Calu3 (cell line): ENCODE measurements at regions not wholly inside any gene's neighbourhood (a gene's known extent, or its start where the extent isn't known, plus 50 kb on each side); places are given as distances from the start of the nearest gene placed in this dataset.

Experiments
- BruUV-seq: library from RNA; stranded (reverse); fragments of 400-500 nt; replicated peaks from 2 replicates; lab custom pipeline; 2021; lab: Mats Ljungman, UMichigan
- CTCF ChIA-PET: fragments of 300-600 bp; sonication (Branson Sonifier 250); formaldehyde crosslinking; loops from one replicate; lab custom pipeline; 2022; ENCODE audit warnings: antibody characterized with exemption; lab: Charles Lee
- DNase-seq: peaks from one replicate; pipeline ENCODE4 v3.0.0; 2022
- H3K27ac Mint-ChIP-seq: one replicate; pipeline ENCODE4 v1.8.0; 2022; ENCODE audit warnings: mixed read lengths; ENCODE audit not compliant: unreplicated experiment
- H3K27me3 Mint-ChIP-seq: one replicate; pipeline ENCODE4 v1.8.0; 2022; ENCODE audit warnings: mixed read lengths; ENCODE audit not compliant: unreplicated experiment
- H3K36me3 Mint-ChIP-seq: one replicate; pipeline ENCODE4 v1.8.0; 2022; ENCODE audit warnings: mild to moderate bottlenecking, moderate library complexity, mixed read lengths; ENCODE audit not compliant: insufficient read depth, unreplicated experiment
- H3K4me1 Mint-ChIP-seq: one replicate; pipeline ENCODE4 v1.8.0; 2022; ENCODE audit warnings: mild to moderate bottlenecking, low read depth, mixed read lengths; ENCODE audit not compliant: unreplicated experiment
- H3K4me3 Mint-ChIP-seq: one replicate; pipeline ENCODE4 v1.8.0; 2022; ENCODE audit warnings: mild to moderate bottlenecking, low read depth, moderate library complexity, mixed read lengths; ENCODE audit not compliant: unreplicated experiment
- H3K9me3 Mint-ChIP-seq: one replicate; pipeline ENCODE4 v1.8.0; 2022; ENCODE audit warnings: low read depth, mixed read lengths; ENCODE audit not compliant: unreplicated experiment
- CTCF ChIP-seq: fragments of 200-600 bp; IDR thresholded peaks from one replicate; pipeline ENCODE4 v1.8.0; 2022; ENCODE audit warnings: antibody characterized with exemption; ENCODE audit not compliant: unreplicated experiment
- intact Hi-C: fragments of 100-400 bp; cut with micrococcal nuclease; formaldehyde crosslinking; loops from one replicate; pipeline ENCODE4 v1.10.0; 2022; ENCODE audit not compliant: unreplicated experiment

- Mint-ChIP-seq H3K4me1 (peaks cover 10% of the 10 kb centered on the region), H3K27ac (no peak overlapping the region), H3K4me3 (no peak overlapping the region), H3K27me3 (no peaks in the 10 kb centered on the region), H3K9me3 (peaks cover 2% of the 10 kb centered on the region), H3K36me3 (no peaks in the 10 kb centered on the region)
- TF ChIP-seq CTCF: no peak
- no TSS peak for BruUV-seq
- CTCF ChIA-PET: no interaction called here
- DNase-seq: no peak
- intact Hi-C loops: no loop called here
These were observed 405.7 kb downstream of the KCNRG start for GRCh38 chr13:50420718-50421472.

- DNase-seq: no peak
- intact Hi-C loops: no loop called here
- no peak for TF ChIP-seq CTCF
- H3K4me3 Mint-ChIP-seq: no peak overlapping the region
- no peaks in the 10 kb centered on the region for H3K27me3 Mint-ChIP-seq
- H3K36me3 Mint-ChIP-seq: no peaks in the 10 kb centered on the region
- no peak overlapping the region for H3K27ac Mint-ChIP-seq
- CTCF ChIA-PET: no interaction called here
- peaks cover 10% of the 10 kb centered on the region for H3K4me1 Mint-ChIP-seq
- no TSS peak for BruUV-seq
- no peaks in the 10 kb centered on the region for H3K9me3 Mint-ChIP-seq
These were observed 406.4 kb downstream of the KCNRG start for GRCh38 chr13:50421473-50422130.

GRCh38 chr13:50422181-50423148, 407.2 kb downstream of the KCNRG start:
- intact Hi-C loops: no loop called here
- no peaks in the 10 kb centered on the region for H3K9me3 Mint-ChIP-seq
- CTCF ChIA-PET: no interaction called here
- H3K4me3 Mint-ChIP-seq: no peak overlapping the region
- H3K27me3 Mint-ChIP-seq: no peaks in the 10 kb centered on the region
- DNase-seq: no peak
- H3K27ac Mint-ChIP-seq: peak overlapping the region; percentile 33
- no peak for TF ChIP-seq CTCF
- peaks cover 10% of the 10 kb centered on the region for H3K4me1 Mint-ChIP-seq
- no peaks in the 10 kb centered on the region for H3K36me3 Mint-ChIP-seq
- no TSS peak for BruUV-seq

GRCh38 chr13:50424993-50425392, 409.7 kb downstream of the KCNRG start:
- intact Hi-C loops: no loop called here
- TF ChIP-seq CTCF: no peak
- BruUV-seq: no TSS peak
- DNase-seq: no peak
- H3K36me3 Mint-ChIP-seq: no peaks in the 10 kb centered on the region
- CTCF ChIA-PET: no interaction called here
- no peaks in the 10 kb centered on the region for H3K9me3 Mint-ChIP-seq
- H3K27ac Mint-ChIP-seq: no peak overlapping the region
- no peaks in the 10 kb centered on the region for H3K27me3 Mint-ChIP-seq
- H3K4me3 Mint-ChIP-seq: no peak overlapping the region
- peaks cover 10% of the 10 kb centered on the region for H3K4me1 Mint-ChIP-seq
